HCT116 (cell line): ENCODE measurements at regions not wholly inside any gene's neighbourhood (a gene's known extent, or its start where the extent isn't known, plus 50 kb on each side); places are given as distances from the start of the nearest gene placed in this dataset.

Experiments used
- ATAC-seq: fragments of 200-7000 bp; cut with Tn5 transposase; 2 replicates; pipeline ENCODE4 v1.9.1; 2020; ENCODE audit warnings: mild to moderate bottlenecking, moderate library complexity
- BruUV-seq: library from RNA; stranded (reverse); fragments of 400-500 nt; replicated peaks from 2 replicates; lab custom pipeline; 2021; lab: Mats Ljungman, UMichigan
- CTCF ChIA-PET: fragments of 300-600 bp; sonication (Branson Sonifier 250); formaldehyde crosslinking; loops from one replicate; lab custom pipeline; 2021; ENCODE audit warnings: antibody characterized with exemption; lab: Charles Lee
- POLR2A ChIA-PET: fragments of 300-600, 350-600 bp; sonication (Branson Sonifier 250); formaldehyde crosslinking; loops from one replicate; lab custom pipeline; 2021; ENCODE audit warnings: antibody characterized with exemption; lab: Charles Lee
- RAD21 ChIA-PET, 2 experiments: fragments of 300-600 bp; sonication (Branson Sonifier 250); formaldehyde crosslinking; loops; one replicate each; lab custom pipeline; 2023; ENCODE audit warnings: low total read pairs in 2 of 2; ENCODE audit not compliant: uncharacterized antibody in 2 of 2, unreplicated experiment in 2 of 2, low non-redundant PET in 1 of 2; lab: Charles Lee
- DNase-seq: peaks from one replicate; pipeline ENCODE4 v3.0.0-alpha.2; 2010; ENCODE audit warnings: low read depth, low spot score
- H2AFZ ChIP-seq: fragments of 200-600 bp; shearing (Covaris generic), sonication (generic); 2 replicates; pipeline ENCODE4 v1.6.1; 2017; ENCODE audit warnings: low read depth, mixed run types, mixed read lengths, antibody characterized with exemption, low read length; ENCODE audit not compliant: poor library complexity, severe bottlenecking
- H3K27ac ChIP-seq: 2 replicates; pipeline ENCODE4 v1.5.1; 2012; ENCODE audit warnings: low read depth, low read length
- H3K27me3 ChIP-seq: fragments of 200-600 bp; sonication (generic); 2 replicates; pipeline ENCODE4 v1.6.1; 2016; ENCODE audit warnings: mixed run types, low read length, mixed read lengths; ENCODE audit not compliant: insufficient read depth
- H3K36me3 ChIP-seq, 2 experiments: fragments of 200-500 bp in 1 of 2; fragments of 200-600 bp in 1 of 2; sonication (Bioruptor generic) in 1 of 2; sonication (generic) in 1 of 2; 2 replicates each; pipeline versions ENCODE4 v1.5.1 to v1.6.1; 2014 to 2016; ENCODE audit warnings: low read length in 2 of 2, inconsistent platforms in 1 of 2, mixed read lengths in 1 of 2, mixed run types in 1 of 2; ENCODE audit not compliant: insufficient read depth in 2 of 2, control insufficient read depth in 1 of 2
- H3K4me1 ChIP-seq, 2 experiments: fragments of 200-600 bp in 1 of 2; sonication (generic) in 1 of 2; 2 replicates each; pipeline versions ENCODE4 v1.5.1 to v1.6.1; 2012 to 2017; ENCODE audit warnings: low read length in 2 of 2, inconsistent platforms in 1 of 2, mild to moderate bottlenecking in 1 of 2, mixed read lengths in 1 of 2, mixed run types in 1 of 2, moderate library complexity in 1 of 2; ENCODE audit not compliant: insufficient read depth in 2 of 2, control insufficient read depth in 1 of 2
- H3K4me2 ChIP-seq: fragments of 200-600 bp; sonication (generic); 2 replicates; pipeline ENCODE4 v1.6.1; 2017; ENCODE audit warnings: mixed run types, low read length, mixed read lengths
- H3K4me3 ChIP-seq, 2 experiments: fragments of 200-600 bp in 1 of 2; sonication (generic) in 1 of 2; replicated peaks in 1 of 2; 2 replicates each; pipeline ENCODE4 v1.5.1; 2011 to 2016; ENCODE audit warnings: low read length in 2 of 2, control low read depth in 1 of 2, low read depth in 1 of 2, mild to moderate bottlenecking in 1 of 2, mixed read lengths in 1 of 2, mixed run types in 1 of 2
- H3K79me2 ChIP-seq: fragments of 200-600 bp; sonication (generic); 2 replicates; pipeline ENCODE4 v1.6.1; 2017; ENCODE audit warnings: mild to moderate bottlenecking, mixed run types, low read length, moderate library complexity, mixed read lengths; ENCODE audit not compliant: insufficient read depth
- H3K9ac ChIP-seq: fragments of 200-600 bp; sonication (generic); 2 replicates; pipeline ENCODE4 v1.6.1; 2016; ENCODE audit warnings: low read length, mixed read lengths
- H3K9me2 ChIP-seq: fragments of 200-600 bp; sonication (generic), shearing (Covaris generic); 2 replicates; pipeline ENCODE4 v1.6.1; 2017; ENCODE audit warnings: mixed run types, mild to moderate bottlenecking, moderate library complexity; ENCODE audit not compliant: insufficient read depth
- H3K9me3 ChIP-seq, 2 experiments: fragments of 200-500 bp in 1 of 2; fragments of 200-600 bp in 1 of 2; sonication (Bioruptor generic) in 1 of 2; sonication (generic) in 1 of 2; 2 replicates each; pipeline ENCODE4 v1.6.1; 2014 to 2017; ENCODE audit warnings: low read length in 2 of 2, mixed read lengths in 2 of 2, inconsistent platforms in 1 of 2, low read depth in 1 of 2, mild to moderate bottlenecking in 1 of 2, mixed run types in 1 of 2, moderate library complexity in 1 of 2; ENCODE audit not compliant: control insufficient read depth in 1 of 2, insufficient read depth in 1 of 2
- H4K20me1 ChIP-seq: fragments of 200-600 bp; sonication (generic), shearing (Covaris generic); 2 replicates; pipeline ENCODE4 v1.6.1; 2017; ENCODE audit warnings: mixed run types, mild to moderate bottlenecking, moderate library complexity; ENCODE audit not compliant: insufficient read depth
- CTCF ChIP-seq, 3 experiments: fragments of 200-600 bp in 1 of 3; sonication (generic) in 1 of 3; IDR thresholded peaks in 2 of 3; conservative IDR thresholded peaks in 1 of 3; 2 replicates each; pipeline ENCODE4 v1.5.1; 2012 to 2017; ENCODE audit warnings: low read depth in 2 of 3, low read length in 2 of 3, antibody characterized with exemption in 1 of 3, borderline replicate concordance in 1 of 3, control low read depth in 1 of 3, mild to moderate bottlenecking in 1 of 3, mixed read lengths in 1 of 3, mixed run types in 1 of 3, moderate library complexity in 1 of 3; ENCODE audit not compliant: insufficient read depth in 1 of 3
- EGR1 ChIP-seq: IDR thresholded peaks from 2 replicates; pipeline ENCODE4 v1.6.1; 2012; ENCODE audit warnings: low read depth
- ELF1 ChIP-seq: IDR thresholded peaks from 2 replicates; pipeline ENCODE4 v1.6.1; 2012; ENCODE audit warnings: low read depth, borderline replicate concordance
- JUND ChIP-seq: IDR thresholded peaks from 2 replicates; pipeline ENCODE4 v1.6.1; 2012
- MAX ChIP-seq: IDR thresholded peaks from 2 replicates; pipeline ENCODE4 v1.6.1; 2012
- POLR2A ChIP-seq: IDR thresholded peaks from 2 replicates; pipeline ENCODE4 v1.7.0; 2011; ENCODE audit warnings: borderline replicate concordance; ENCODE audit not compliant: insufficient read depth, insufficient read length; ENCODE audit errors: extremely low read depth
- POLR2AphosphoS5 ChIP-seq: IDR thresholded peaks from 2 replicates; pipeline ENCODE4 v1.6.1; 2011; ENCODE audit warnings: mild to moderate bottlenecking, low read depth, low read length, moderate library complexity
- SP1 ChIP-seq: IDR thresholded peaks from 2 replicates; pipeline ENCODE4 v1.6.1; 2012; ENCODE audit warnings: low read depth
- SRF ChIP-seq: IDR thresholded peaks from 2 replicates; pipeline ENCODE4 v1.6.1; 2012; ENCODE audit warnings: low read depth
- TCF7L2 ChIP-seq: IDR thresholded peaks from 2 replicates; pipeline ENCODE4 v1.7.0; 2011; ENCODE audit warnings: borderline replicate concordance, inconsistent platforms; ENCODE audit not compliant: insufficient read depth, insufficient read length; ENCODE audit errors: extremely low read depth
- ZFX ChIP-seq: fragments of 450-650 bp; IDR thresholded peaks from 2 replicates; pipeline ENCODE4 v1.6.1; 2017
- ZNF274 ChIP-seq: fragments of 200-500 bp; sonication (Bioruptor generic); IDR thresholded peaks from 2 replicates; pipeline ENCODE4 v1.6.1; 2014; ENCODE audit warnings: mild to moderate bottlenecking, low read depth, low read length, inconsistent platforms
- intact Hi-C: fragments of 100-400 bp; cut with micrococcal nuclease; formaldehyde crosslinking; loops from 2 replicates; pipeline ENCODE4 v1.10.0; 2022

GRCh38 chr3:117160176-117160575, 450.6 kb downstream of the TUSC7 start:
- H3K9me3 ChIP-seq, result no peaks in the 10 kb centered on the region; a peak in 1 of 4 replicates
- H2AFZ ChIP-seq, result no peak overlapping the region
- CTCF ChIA-PET, result no interaction called here
- no peaks in the 10 kb centered on the region for H3K27me3 ChIP-seq
- TF ChIP-seq ELF1 (no peak), CTCF (IDR thresholded peaks at IDR 0.05 in 2 of 3, conservative IDR thresholded peaks at IDR 0.05 in 1 of 3; ENCODE audit: borderline replicate concordance in 1 of 3, insufficient read depth in 1 of 3, low read depth in 2 of 3, low read length in 2 of 3) (no peak), SRF (no peak), ZNF274 (no peak), ZFX (no peak), POLR2A (no peak), TCF7L2 (no peak), SP1 (no peak), EGR1 (no peak), MAX (no peak), JUND (no peak), POLR2AphosphoS5 (no peak)
- TF ChIP-seq, all 23 proteins: peak for 0
- intact Hi-C loops, result no loop called here
- no peaks in the 10 kb centered on the region for H3K9me2 ChIP-seq
- H3K36me3 ChIP-seq, result no peaks in the 10 kb centered on the region
- ATAC-seq (no peak), DNase-seq (no peak)
- ChIA-PET POLR2A (no interaction called here), RAD21 (no interaction called here)
- H3K27ac ChIP-seq, result no peak overlapping the region
- no peak overlapping the region for H3K4me3 ChIP-seq
- H3K4me1 ChIP-seq, result no peaks in the 10 kb centered on the region
- no peak overlapping the region for H3K4me2 ChIP-seq
- H4K20me1 ChIP-seq, result no peaks in the 10 kb centered on the region
- H3K9ac ChIP-seq, result no peak overlapping the region
- H3K79me2 ChIP-seq, result no peaks in the 10 kb centered on the region
- no TSS peak for BruUV-seq
